ENCODE measurements at regions not wholly inside any gene's neighbourhood (a gene's known extent, or its start where the extent isn't known, plus 50 kb on each side); places are given as distances from the start of the nearest gene placed in this dataset.

- no peak overlapping the region for H3K27ac ChIP-seq (ENCODE audit: low read depth, low read length, poor library complexity, severe bottlenecking)
- H4K20me1 ChIP-seq (ENCODE audit: insufficient read depth, low read length) = no peaks in the 10 kb centered on the region
- no peaks in the 10 kb centered on the region for H3K4me1 ChIP-seq (ENCODE audit: insufficient read depth, low read length, severe bottlenecking)
- no peaks in the 10 kb centered on the region for H3K9me2 ChIP-seq (ENCODE audit: low read depth, low read length)
- H3K4me3 ChIP-seq (ENCODE audit: low read depth, low read length, poor library complexity, severe bottlenecking) = no peak overlapping the region
- H3K9ac ChIP-seq (ENCODE audit: low read length) = no peak overlapping the region
- no peaks in the 10 kb centered on the region for H3K27me3 ChIP-seq (ENCODE audit: insufficient read depth, low read length)
- H3K9me3 ChIP-seq (ENCODE audit: low read length) = no peaks in the 10 kb centered on the region
- no peaks in the 10 kb centered on the region for H3K79me2 ChIP-seq (ENCODE audit: insufficient read depth, low read length)
- no peaks in the 10 kb centered on the region for H3F3A ChIP-seq (ENCODE audit: insufficient read depth, low read length)
- TF ChIP-seq EZH2 (IDR thresholded peaks at IDR 0.05; ENCODE audit: borderline replicate concordance, low read length) = no peak
- TF ChIP-seq CTCF (IDR thresholded peaks at IDR 0.05; ENCODE audit: low read length) = no peak
- no peak overlapping the region for H2AFZ ChIP-seq (ENCODE audit: low read length)
- no peak overlapping the region for H3K4me2 ChIP-seq (ENCODE audit: low read length)
- H3K36me3 ChIP-seq (ENCODE audit: insufficient read depth, low read length) = no peaks in the 10 kb centered on the region
These were observed 151.7 kb upstream of the OLIG3 start for GRCh38 chr6:137645850-137646249.

GRCh38 chr6:137646484-137646883 is 152.3 kb upstream of the OLIG3 start:
- Histone ChIP-seq H3K4me3 (ENCODE audit: low read depth, low read length, poor library complexity, severe bottlenecking) (no peak overlapping the region), H3K9me3 (ENCODE audit: low read length) (no peaks in the 10 kb centered on the region), H3K27me3 (ENCODE audit: insufficient read depth, low read length) (no peaks in the 10 kb centered on the region), H3K4me2 (ENCODE audit: low read length) (no peak overlapping the region), H3K4me1 (ENCODE audit: insufficient read depth, low read length, severe bottlenecking) (no peaks in the 10 kb centered on the region), H3K36me3 (ENCODE audit: insufficient read depth, low read length) (no peaks in the 10 kb centered on the region), H4K20me1 (ENCODE audit: insufficient read depth, low read length) (no peaks in the 10 kb centered on the region), H3F3A (ENCODE audit: insufficient read depth, low read length) (no peaks in the 10 kb centered on the region), H3K9ac (ENCODE audit: low read length) (no peak overlapping the region), H3K9me2 (ENCODE audit: low read depth, low read length) (no peaks in the 10 kb centered on the region), H3K79me2 (ENCODE audit: insufficient read depth, low read length) (no peaks in the 10 kb centered on the region), H3K27ac (ENCODE audit: low read depth, low read length, poor library complexity, severe bottlenecking) (no peak overlapping the region), H2AFZ (ENCODE audit: low read length) (no peak overlapping the region)
- TF ChIP-seq EZH2 (IDR thresholded peaks at IDR 0.05; ENCODE audit: borderline replicate concordance, low read length) (no peak), CTCF (IDR thresholded peaks at IDR 0.05; ENCODE audit: low read length) (no peak)

- Histone ChIP-seq H4K20me1 (ENCODE audit: insufficient read depth, low read length) (no peaks in the 10 kb centered on the region), H3F3A (ENCODE audit: insufficient read depth, low read length) (no peaks in the 10 kb centered on the region), H3K27me3 (ENCODE audit: insufficient read depth, low read length) (no peaks in the 10 kb centered on the region), H3K4me3 (ENCODE audit: low read depth, low read length, poor library complexity, severe bottlenecking) (no peak overlapping the region), H3K9me3 (ENCODE audit: low read length) (no peaks in the 10 kb centered on the region), H3K9me2 (ENCODE audit: low read depth, low read length) (no peaks in the 10 kb centered on the region), H2AFZ (ENCODE audit: low read length) (no peak overlapping the region), H3K27ac (ENCODE audit: low read depth, low read length, poor library complexity, severe bottlenecking) (no peak overlapping the region), H3K4me1 (ENCODE audit: insufficient read depth, low read length, severe bottlenecking) (no peaks in the 10 kb centered on the region), H3K36me3 (ENCODE audit: insufficient read depth, low read length) (no peaks in the 10 kb centered on the region), H3K4me2 (ENCODE audit: low read length) (no peak overlapping the region), H3K79me2 (ENCODE audit: insufficient read depth, low read length) (no peaks in the 10 kb centered on the region), H3K9ac (ENCODE audit: low read length) (no peak overlapping the region)
- no peak for TF ChIP-seq CTCF (IDR thresholded peaks at IDR 0.05; ENCODE audit: low read length)
- no peak for TF ChIP-seq EZH2 (IDR thresholded peaks at IDR 0.05; ENCODE audit: borderline replicate concordance, low read length)
These were observed 153.7 kb upstream of the OLIG3 start for GRCh38 chr6:137647762-137648447.

Data from OCI-LY1 (cell line).